Esophagus mucosa (tissue), 1 donor: ENCODE measurements at regions not wholly inside any gene's neighbourhood (a gene's known extent, or its start where the extent isn't known, plus 50 kb on each side); places are given as distances from the start of the nearest gene placed in this dataset.
"Not testable (repeated sequence)": the region's sequence is repeated elsewhere in the genome, so short reads cannot be mapped to it uniquely, and the experiment has no call there.

Experiments used
- ATAC-seq: fragments of 200-7000 bp; cut with Tn5 transposase; one replicate; pipeline ENCODE4 v1.9.1; 2020
- donor health status: DM: yes; HTN: yes; CAD: no.

DNA sequence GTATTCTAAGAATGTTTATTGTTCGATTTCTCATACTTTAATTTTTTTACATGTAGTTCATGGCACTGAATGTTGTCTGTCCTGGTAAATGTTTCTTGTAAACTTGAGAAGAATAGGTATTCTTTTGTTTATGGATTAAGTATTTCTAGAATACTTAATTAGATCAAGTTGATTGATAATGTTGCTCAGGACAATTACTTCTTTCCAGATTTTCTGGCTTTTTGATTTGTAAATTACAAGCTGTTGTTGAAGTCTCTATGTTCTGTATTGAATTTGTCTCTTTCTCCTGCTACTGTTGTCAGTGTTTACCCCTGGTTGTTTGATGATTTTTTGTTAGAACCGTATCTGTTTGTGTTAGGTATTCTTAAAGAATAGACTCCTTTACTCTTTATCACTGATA, 1720.9 kb upstream of the AGA start:
- ATAC-seq: no peak

DNA sequence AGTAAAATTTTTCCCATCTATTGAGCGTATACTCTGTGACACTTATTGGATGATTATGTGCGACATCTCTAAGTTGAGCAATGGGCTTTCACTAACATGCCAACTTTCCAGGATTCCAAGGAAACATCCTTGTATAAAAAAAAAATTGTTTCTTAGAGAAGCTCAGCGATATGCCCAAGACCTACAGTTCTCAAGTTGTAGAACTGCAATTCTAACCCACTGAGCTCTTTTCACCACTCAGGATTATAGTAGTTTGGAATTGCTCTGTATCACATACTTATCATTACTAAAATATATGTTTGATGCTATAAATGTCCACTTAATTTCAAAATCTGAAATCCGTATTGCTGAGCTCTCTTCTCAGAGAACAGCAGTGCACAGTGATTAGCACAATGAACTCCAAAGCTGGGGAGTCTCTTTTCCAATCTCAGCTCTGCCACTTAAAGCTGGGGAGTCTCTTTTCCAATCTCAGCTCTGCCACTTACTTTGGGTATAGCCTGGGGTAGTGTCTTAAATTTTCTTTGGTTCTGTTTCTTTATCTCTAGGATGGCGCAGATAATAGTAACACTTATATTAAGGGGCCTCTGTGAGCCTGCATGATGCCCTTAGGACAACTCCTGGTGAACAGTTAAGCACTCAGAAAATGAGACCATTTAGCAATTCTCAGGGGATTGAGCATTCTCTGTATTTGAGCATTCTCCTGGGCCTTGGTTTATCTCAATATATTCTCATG, 1722.2 kb upstream of the AGA start:
- no peak for ATAC-seq

GRCh38 chr4:179165000-179165738, 1722.9 kb upstream of the AGA start:
- ATAC-seq: no peak

DNA sequence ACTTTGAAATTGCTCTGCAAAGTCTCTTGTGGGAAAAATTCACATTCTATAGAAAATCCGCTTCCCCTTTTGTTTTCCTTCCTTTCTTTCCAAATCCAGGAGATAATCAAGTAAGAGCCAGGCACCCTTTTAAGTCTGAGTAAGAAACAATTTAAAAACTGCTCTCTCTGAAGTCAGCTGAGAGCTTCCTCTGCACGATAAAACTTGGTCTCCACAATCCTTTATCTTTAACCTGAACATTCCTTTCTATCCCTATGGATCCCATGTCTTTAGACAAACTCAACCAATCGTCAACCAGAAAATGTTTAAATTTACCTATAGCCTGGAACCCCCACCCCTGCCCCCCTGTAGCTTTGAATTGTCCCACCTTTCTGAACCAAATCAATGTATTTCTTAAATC, 1723.6 kb upstream of the AGA start:
- ATAC-seq: no peak

DNA sequence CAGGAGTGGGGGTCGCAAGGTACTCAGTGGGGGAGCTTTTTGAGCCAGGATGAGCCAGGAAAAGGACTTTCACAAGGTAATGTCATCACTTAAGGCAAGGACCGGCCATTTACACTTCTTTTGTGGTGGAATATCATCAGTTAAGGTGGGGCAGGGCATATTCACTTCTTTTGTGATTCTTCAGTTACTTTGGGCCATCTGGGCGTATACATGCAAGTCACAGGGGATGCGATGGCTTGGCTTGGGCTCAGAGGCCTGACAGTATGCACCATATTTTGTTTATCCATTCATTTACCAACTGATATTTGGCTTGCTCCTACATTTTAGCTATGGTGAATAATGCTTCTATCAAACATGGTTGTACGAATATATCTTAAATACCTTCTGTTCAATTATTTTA, 1728.1 kb upstream of the AGA start:
- not testable (repeated sequence) for ATAC-seq

GRCh38 chr4:179182741-179183140, 1740.5 kb upstream of the AGA start:
- no peak for ATAC-seq

DNA sequence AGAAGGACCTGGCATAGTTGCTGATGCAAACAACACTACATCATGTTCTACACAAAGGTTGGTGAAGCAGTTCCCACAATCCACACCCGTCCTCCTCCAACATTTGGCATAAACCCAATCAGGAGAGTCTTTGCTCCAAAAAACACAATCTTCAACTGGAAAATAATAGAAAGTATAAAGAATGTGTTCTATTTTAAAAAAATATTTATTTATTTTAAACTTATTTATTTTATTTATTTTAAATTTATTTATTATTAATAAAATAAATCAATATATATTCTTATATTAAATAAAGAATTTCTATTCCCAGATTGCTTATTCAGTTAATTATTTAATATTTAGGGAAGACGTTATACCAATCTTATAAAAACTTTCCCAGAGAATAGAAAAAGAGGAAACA, 1753.7 kb upstream of the AGA start:
- ATAC-seq: no peak

DNA sequence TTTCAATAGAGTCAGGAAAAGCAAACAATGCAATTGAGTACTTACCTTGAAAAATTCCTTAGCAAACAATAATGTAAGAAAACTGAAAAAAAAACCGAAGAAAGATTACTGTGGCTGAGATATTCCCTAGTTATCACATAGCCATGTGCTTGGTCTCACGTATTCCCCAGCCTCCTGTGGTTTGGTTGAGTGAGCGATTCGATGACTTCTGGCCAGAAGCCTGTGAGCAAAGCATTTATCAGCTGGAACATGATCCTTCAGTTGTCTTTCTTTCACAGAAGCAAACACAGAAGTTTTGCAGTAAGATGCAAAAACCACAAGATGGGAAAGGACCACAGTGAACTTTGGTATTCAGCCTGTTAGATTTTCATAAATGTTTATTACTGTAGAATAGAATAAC, 1754.3 kb upstream of the AGA start:
- ATAC-seq: no peak

DNA sequence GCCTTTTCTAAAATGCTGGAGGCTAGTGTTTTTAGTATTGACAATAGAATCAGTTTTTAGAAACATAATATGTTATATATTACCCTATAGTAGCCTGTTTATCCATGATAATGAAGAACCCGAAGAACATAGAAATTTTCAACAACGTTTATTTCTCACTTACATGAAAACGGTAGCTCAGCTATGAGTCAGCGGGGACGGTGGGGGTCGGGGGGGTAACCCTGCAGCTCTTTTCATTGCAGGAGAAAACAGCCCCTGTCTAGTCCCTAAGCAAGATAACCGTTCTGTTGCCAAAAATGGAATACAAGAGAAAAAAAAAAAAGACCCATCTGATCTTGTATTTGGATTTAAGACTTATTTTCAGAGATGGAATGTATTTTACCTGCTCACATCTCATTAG, 1758.4 kb upstream of the AGA start:
- ATAC-seq: no peak

DNA sequence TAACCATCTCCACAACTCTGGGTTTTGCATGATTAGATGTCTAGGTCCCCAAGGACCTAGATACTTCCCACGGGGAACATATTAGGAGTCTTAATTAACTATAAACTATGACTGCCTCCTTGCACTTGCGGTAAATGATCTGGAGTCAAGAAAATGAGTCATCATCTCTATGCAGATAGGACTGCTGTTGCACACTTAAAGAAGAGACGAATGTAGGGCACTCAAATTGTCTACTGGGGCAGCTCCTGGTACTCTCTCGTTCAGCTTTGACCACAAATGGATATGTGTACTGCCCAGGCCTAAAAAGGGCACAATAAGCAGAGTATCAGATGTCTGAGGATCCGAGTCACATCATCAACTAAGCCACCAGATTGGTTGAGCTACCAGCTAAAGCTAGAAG, 1783.4 kb upstream of the AGA start:
- no peak for ATAC-seq

GRCh38 chr4:179248821-179249220, 1806.6 kb upstream of the AGA start:
- no peak for ATAC-seq

GRCh38 chr4:179268791-179269190, 1826.6 kb upstream of the AGA start:
- ATAC-seq: no peak

GRCh38 chr4:179272282-179272681, 1830.0 kb upstream of the AGA start:
- no peak for ATAC-seq

GRCh38 chr4:179278647-179279046, 1836.4 kb upstream of the AGA start:
- ATAC-seq: no peak

- ATAC-seq: no peak
These were observed 1843.5 kb upstream of the AGA start for GRCh38 chr4:179285696-179286095.

DNA sequence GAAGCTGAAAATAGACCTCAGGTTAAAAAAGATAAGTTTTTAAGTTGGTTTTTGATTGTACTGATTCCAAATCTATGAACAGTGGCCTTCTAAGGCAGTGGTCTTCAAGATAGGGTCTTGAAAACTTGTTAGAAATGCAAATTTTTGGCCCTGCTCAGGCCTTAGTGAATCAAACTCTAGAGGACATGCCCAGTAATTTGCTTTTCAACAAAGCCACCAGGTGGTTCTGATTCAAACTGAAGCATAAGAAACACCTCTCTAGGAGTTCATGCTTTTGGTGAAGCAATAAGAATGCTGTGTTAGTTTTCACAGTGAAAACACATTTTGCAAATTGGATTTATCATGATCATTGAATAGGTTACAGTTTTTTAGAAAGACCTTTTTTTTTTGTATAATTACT, 1849.4 kb upstream of the AGA start:
- ATAC-seq: no peak

- ATAC-seq: no peak
These were observed 1850.2 kb upstream of the AGA start for GRCh38 chr4:179292468-179292867.

DNA sequence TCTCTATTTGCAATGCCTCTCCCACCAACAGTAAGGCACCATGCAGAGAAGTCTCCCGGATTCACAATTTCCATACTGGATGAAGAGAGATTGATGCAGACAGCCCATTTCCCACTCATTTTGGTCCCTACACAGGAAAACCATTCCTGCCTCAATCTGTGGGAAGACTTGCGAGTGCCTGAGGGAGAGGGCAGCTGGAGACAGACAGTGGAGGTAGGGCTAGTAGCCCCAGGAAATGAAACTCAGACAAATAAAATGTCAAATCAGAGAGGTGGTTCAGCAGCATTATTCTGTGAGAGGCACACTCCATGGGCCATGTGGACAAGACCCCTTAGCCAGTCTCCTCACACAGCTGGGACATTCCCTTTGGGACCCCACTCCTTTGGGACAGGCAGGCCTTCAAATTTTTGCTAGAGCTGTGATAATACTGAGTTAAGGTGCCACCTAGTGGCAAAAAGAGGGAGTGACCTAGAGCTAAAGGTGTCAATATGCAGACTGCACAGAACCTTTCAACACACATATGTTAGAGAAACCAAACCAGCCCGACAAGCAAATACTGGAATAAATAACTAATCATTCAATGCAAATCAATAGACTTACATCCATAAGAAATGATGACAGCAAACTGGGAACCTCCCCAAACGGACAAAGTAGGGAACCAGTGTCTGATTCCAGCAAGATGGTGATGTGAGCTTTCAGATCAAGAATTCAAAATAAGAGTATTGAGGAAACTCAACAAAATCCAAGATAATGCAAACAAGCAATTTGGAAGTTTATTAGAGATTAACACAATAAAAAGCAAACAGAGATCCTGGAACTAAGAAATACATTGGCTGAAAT, 1865.3 kb upstream of the AGA start:
- ATAC-seq: peak; percentile 31

DNA sequence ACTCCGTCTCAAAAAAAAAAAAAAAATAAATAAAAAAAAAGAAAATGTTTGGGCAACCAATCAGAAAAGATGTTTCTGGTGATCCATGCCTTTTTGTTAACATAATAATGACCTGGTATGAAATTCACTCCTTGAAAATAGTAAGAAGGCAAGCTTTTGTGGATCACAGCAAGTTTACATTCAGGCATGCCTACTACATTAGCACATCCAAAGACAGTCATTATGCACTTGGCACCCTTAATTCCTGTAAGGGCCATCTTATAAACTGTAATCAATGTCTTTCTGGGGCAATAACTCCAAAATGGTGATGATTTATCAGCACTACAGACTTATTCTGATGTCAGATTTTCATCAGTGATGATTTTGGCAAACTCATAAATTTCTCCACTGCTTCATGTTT, 1871.6 kb upstream of the AGA start:
- ATAC-seq: no peak

GRCh38 chr4:179325181-179325580, 1882.9 kb upstream of the AGA start:
- no peak for ATAC-seq

DNA sequence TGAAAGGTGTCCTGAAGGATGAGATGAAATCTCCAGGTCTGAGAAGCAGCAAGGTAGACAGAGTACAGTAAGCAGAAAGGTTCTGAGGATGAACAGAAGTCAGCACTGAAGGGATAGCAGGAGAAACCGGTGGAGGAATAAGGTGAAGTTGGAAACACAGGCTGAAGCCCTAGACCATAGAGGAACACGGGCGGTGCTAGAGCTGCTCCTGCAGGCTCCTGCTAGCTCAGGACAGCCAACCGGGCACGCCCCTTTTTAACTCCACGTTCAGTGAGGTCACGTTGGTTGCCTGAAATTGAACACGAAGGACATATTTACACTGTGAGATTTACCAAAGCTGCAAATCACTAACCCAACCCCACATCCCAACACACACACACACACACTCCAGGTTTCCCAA, 1886.4 kb upstream of the AGA start:
- no peak for ATAC-seq

- ATAC-seq: no peak
These were observed 1889.1 kb upstream of the AGA start for GRCh38 chr4:179331362-179331761.

DNA sequence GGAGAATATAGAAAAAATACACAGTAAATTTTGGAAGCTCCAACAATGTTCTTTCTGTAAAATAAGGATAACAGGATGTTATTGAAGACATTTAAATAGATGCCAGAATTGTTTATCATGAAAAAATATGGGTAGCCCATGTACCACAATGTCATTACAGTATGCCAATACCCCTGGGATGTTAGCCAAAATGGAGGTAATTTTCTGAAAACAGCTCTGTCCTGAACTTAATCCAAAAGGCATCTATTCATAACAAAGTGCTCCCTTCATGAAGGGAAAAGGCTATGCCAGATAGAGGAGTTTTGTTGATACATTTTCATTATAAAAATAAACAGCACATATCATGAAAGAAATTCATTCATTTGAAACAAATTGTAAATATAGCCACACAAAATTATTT, 1902.6 kb upstream of the AGA start:
- ATAC-seq: no peak

DNA sequence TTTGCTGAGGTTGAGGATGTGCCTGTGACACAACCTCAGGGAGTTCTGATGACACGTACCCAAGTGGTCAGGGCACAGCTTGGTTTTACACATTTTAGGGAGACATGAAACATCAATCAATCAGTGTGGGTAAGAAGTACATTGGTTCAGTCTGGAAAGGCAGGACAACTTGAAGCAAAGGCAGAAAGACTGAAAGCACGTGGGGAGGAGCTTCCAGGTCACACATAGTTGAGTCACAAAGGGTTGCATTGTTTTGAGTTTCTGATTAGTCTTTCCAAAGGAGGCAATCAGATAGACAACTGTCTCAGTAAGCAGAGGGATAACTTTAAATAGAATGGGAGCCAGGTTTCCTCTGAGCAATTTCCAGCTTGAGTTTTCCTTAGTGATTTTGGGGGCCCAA, 1910.0 kb upstream of the AGA start:
- ATAC-seq: no peak
